HG03432 (cell line): ENCODE measurements at regions not wholly inside any gene's neighbourhood (a gene's known extent, or its start where the extent isn't known, plus 50 kb on each side); places are given as distances from the start of the nearest gene placed in this dataset.
"Not testable (repeated sequence)": the region's sequence is repeated elsewhere in the genome, so short reads cannot be mapped to it uniquely, and the experiment has no call there.

Source experiments
- ATAC-seq: cut with Tn5 transposase; IDR thresholded peaks from one replicate; pipeline ENCODE4 v1.9.1; 2021; ENCODE audit warnings: mild to moderate bottlenecking, moderate library complexity; ENCODE audit not compliant: unreplicated experiment

DNA sequence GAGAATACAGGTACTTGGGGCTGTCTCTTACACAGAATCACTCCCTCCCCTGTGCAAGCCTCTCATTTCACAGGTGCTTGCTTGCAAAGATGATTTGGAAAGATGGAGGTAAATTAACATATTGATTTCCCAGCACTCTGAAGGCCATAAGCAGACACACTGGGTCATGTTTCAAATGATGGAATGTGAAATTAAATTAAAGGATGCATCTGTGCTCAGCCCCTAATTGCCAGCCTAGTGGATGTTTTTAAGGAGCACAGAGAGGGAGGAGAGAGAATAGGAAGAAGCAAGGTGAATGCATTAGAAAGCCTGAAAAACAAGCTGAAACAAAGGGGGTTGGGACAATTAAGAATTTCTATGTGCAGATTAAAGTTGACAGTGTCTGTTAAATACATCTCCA is 96.1 kb upstream of the GRIP1 start:
- no peak for ATAC-seq

DNA sequence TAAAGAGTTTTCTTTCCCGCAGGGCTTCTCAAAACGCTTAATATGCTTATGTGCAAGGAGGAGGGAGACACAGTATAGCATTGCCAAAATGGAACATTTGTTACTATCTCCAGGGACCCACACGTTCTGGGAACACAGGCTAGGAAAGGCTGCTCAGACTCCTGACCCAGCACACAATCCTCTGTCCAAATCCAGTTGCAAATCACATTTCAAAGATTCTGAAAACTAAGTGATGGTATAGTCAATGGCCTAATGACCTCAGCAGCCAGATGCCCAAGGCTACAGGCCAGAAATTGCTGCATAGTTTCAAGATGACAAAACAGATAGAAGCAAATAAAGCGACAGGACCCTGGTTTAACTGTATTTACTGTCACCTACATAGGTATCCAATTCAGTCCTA is 97.0 kb upstream of the GRIP1 start:
- no peak for ATAC-seq

GRCh38 chr12:66776974-66777373 is 98.1 kb upstream of the GRIP1 start:
- ATAC-seq, result peak; percentile 98

DNA sequence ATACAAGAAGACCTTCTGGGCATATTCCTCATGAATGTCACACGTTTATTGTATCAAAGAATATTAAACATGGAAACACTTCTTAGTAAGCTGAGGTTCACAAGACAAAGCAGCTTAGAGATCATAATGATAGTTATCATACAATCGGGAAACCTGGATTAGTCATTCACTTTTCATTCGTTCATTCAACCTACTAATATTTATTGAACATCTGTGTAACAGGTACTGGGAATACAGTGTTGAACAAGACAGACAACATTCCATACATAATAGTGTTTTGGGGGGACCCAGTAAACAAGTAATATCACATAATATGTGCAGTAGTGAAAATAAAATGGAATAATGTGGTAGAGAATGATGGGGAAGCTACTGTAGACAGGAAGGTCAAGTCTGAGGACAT is 100.6 kb upstream of the GRIP1 start:
- ATAC-seq, result no peak

DNA sequence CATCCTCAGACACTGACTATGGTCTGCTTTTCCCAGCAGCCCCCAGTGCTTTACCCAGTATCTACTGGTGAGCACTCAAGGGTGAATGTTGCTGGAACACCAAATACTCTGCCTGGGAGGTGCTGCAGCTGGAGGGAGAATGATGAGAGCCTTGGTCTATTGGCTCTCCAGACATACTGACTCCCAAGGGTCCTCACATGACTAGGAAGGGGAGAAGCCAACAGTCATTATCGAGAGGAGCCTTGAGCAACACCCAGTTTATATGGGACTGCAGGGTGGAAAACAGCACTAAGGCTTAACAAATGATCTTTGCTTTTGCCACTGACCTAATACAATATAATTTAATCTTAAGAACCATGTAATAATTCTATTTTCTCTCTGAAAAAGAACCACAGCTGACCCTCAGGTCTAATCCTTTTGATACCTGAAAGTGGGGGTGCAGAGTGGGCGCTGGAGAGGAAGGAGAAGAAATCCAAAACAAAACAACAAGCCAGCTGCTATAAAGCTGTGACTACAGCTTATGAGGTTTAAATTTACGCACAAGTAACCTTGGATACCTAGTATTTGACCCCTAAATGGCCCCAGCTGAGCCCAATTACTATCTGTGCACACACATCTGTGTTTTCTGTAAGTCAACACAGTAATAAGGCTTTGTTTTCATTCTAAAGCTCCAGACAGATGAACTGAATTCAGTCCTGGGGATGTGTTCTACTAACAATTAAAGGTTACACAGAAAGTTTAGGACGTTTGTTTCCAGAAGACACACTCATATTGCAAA is 107.8 kb upstream of the GRIP1 start:
- ATAC-seq, result no peak

- ATAC-seq, result no peak
Observed at GRCh38 chr12:66799551-66799950, 120.7 kb upstream of the GRIP1 start.

- ATAC-seq, result no peak
Observed at GRCh38 chr12:66800046-66800445, 121.2 kb upstream of the GRIP1 start.

DNA sequence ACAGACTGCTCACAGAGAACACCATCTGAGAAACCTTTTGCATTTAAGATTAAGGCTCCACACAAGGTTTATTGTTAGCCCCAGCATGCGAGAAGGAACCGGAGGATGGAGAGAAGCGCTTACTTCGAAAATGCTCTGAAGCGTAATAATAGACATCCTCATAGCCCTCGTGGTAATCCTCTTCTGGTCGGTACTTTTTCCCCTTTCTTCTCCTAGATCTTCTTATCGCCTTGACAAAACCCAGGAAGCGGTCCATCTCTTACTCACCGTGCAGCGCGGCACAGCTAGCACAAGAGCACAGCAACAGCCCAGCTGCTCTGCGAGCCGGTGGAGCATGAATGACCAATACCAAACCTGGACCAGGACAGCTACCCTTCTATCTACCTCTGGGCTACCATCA is 125.1 kb upstream of the GRIP1 start:
- ATAC-seq, result no peak

GRCh38 chr12:66804563-66804974 is 125.7 kb upstream of the GRIP1 start:
- no peak for ATAC-seq

DNA sequence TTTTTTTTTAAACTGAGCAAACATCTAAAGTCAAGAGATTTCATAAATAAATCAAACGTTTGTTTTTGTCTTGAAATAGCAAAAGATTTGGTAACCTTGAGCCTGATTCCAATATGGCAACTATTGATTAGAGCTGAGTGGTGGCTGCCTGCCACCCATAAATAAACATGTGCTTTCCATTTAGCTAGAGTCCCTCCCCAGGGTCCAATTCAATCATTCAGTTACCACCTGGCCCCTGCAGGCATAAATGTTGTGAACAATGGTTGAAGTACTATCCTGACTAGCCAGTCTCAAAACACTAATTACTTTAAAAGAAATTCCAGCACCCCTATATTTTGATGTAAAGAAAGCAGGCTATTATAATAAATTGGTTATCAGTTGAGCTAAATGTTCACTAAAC is 129.7 kb upstream of the GRIP1 start:
- no peak for ATAC-seq

DNA sequence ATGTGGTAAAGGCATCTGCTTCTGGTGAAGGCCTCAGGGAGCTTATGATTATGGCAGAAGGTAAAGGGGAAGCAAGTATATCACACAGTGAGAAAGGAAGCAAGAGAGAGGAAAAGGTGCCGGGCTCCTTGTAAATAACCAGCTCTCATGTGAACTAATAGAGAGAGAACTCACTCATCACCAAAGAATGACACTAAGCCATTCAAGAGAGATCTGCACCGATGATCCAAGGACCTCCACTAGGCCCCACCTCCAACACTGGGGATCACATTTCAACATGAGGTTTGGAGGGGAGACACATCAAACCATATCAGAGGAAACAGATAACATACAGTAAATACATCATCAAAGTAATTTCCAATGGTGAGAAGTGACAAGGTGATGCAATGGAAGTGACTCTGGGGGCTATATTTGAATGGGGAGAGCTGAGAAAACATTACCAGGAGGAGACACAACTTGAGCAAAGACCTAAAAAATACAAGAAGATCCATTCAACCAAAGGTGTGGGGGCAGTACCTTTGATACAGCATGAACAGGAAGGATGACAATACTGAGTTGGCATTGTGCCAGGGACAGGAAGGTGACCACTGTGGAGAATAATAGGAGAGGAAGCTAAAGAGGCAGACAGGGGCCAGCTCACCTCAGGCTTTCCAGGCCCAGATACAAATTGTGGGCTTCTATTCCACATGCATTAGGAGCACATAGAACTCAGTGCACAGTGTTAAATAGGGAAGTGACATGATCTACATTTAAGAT is 134.4 kb upstream of the GRIP1 start:
- ATAC-seq, result no peak

DNA sequence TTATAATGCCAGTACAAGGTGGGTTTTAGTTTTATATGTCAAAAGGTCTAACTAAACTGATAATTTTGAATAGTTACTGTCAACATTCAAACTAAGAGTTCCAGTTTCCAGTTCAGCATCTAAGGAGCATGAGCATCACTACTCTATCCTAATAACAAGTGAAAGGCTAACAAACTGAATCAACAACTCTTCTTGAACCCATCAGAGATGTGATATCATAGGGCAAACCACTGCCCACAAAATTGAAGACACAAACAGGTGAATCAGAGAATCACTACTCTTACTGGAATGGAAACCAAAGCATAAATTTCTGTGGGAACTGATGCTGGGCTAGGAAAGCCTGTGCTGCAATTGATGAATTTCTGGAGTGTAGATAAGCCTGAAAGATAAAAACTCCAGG is 140.7 kb upstream of the GRIP1 start:
- ATAC-seq, result no peak

- no peak for ATAC-seq
Observed at GRCh38 chr12:66822961-66823360, 144.1 kb upstream of the GRIP1 start.

DNA sequence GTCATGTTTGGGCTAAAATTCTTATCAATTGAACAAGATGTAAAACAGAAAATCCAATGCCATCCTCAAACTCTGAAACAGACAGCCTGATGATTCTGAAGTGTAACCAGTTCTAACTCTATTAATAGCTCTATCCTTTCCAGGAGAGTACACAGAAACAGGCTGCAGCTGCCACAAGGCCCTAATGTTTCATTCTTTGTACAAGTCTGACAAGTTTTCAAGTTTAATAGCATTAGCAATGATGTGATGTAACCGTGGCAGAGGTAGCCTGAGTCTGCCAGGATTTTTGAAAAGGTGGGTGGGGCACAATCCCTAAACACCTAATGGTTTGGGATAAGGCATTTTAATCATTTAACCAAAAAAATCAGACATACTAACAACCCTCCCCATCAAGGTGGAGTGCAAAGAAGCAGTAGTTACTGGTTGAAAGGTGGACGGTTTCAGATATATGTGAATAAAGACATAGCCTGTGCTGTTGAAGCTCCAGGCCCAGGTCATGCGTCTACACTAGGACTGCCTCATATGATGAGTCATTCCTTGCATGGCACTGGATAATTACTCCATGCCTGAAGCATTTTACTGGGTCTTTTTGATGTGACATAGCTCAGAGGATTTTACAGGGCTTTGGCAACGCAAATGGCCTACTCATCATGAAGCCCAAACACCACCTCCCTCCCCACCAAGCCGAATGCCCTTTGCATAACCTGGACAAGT is 145.1 kb upstream of the GRIP1 start:
- no peak for ATAC-seq

- ATAC-seq, result not testable (repeated sequence)
Observed at GRCh38 chr12:66825921-66826320, 147.0 kb upstream of the GRIP1 start.

GRCh38 chr12:66829660-66830325 is 150.9 kb upstream of the GRIP1 start:
- no peak for ATAC-seq

DNA sequence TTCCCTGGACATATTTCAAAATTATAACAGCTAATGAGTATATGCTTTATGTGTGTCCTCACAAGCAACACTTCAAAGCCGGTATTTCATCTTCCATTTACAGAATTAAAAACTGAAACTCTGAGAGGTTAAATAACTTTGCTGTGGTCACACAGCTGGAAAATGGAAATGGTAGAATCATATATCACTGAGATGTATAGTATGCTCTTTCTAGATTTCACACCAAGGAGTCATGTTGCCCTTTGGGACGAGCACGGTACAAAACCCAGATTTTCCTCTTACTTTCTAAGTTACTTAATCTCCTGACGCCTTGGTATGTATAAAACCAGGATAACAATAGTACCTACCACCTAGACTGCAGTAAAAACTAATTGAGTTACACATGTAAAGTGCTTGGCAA is 152.6 kb upstream of the GRIP1 start:
- ATAC-seq, result no peak

GRCh38 chr12:66832997-66833396 is 154.1 kb upstream of the GRIP1 start:
- ATAC-seq, result no peak

- no peak for ATAC-seq
Observed at GRCh38 chr12:66836623-66837310, 157.9 kb upstream of the GRIP1 start.

DNA sequence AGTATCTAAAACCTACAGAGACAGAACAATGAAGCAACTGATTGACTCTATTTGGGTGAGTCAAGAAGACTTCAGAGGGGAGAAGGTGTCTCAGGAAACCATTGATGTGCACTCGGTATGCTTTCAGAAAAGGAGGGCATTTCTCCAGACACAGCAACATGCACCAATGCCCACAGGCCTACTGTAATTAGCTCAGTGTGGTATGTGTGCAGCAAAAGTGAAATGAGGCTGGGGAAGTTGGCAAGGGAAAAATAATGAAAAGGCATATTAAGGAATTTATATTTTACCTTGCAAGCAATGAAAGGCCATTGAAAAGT is 158.4 kb upstream of the GRIP1 start:
- ATAC-seq, result no peak

GRCh38 chr12:66838366-66838765 is 159.5 kb upstream of the GRIP1 start:
- ATAC-seq, result no peak
